ENCODE measurements at regions not wholly inside any gene's neighbourhood (a gene's known extent, or its start where the extent isn't known, plus 50 kb on each side); places are given as distances from the start of the nearest gene placed in this dataset.

GRCh38 chr1:83034851-83035250 is 964.1 kb downstream of the TTLL7 start:
- TF ChIP-seq GATA2 (IDR thresholded peaks at IDR 0.05; ENCODE audit: low read depth, low read length) = no peak
- no peak for TF ChIP-seq GATA3 (IDR thresholded peaks at IDR 0.05; ENCODE audit: low read depth, low read length)
